IMR-90 (cell line): ENCODE measurements at regions not wholly inside any gene's neighbourhood (a gene's known extent, or its start where the extent isn't known, plus 50 kb on each side); places are given as distances from the start of the nearest gene placed in this dataset.

Experiments used
- ATAC-seq: fragments of 200-7000 bp; cut with Tn5 transposase; 2 replicates; pipeline ENCODE4 v1.9.1; 2020; ENCODE audit warnings: low read depth, mild to moderate bottlenecking, moderate library complexity
- BruUV-seq: library from RNA; stranded (reverse); fragments of 400-500 nt; replicated peaks from 2 replicates; lab custom pipeline; 2021; lab: Mats Ljungman, UMichigan
- CTCF ChIA-PET: fragments of 300-600 bp; formaldehyde crosslinking; extraction: SDS; loops from one replicate; lab custom pipeline; 2021; ENCODE audit warnings: antibody characterized with exemption; lab: Yijun Ruan, JAX
- POLR2A ChIA-PET: fragments of 300-600 bp; sonication (Branson Sonifier 250); formaldehyde crosslinking; loops from one replicate; lab custom pipeline; 2022; ENCODE audit warnings: antibody characterized with exemption; ENCODE audit not compliant: unreplicated experiment; lab: Charles Lee
- DNase-seq: peaks from one replicate; pipeline ENCODE4 v3.0.0; 2013
- H2AFZ ChIP-seq: replicated peaks from 2 replicates; pipeline ENCODE3; 2013; ENCODE audit warnings: low read length, mild to moderate bottlenecking; ENCODE audit not compliant: poor library complexity
- H2AK5ac ChIP-seq: 2 replicates; pipeline ENCODE4 v1.6.1; 2013; ENCODE audit warnings: low read depth, low read length, inconsistent platforms
- H2AK9ac ChIP-seq: replicated peaks from 2 replicates; pipeline ENCODE3; 2013; ENCODE audit warnings: mild to moderate bottlenecking, low read depth, low read length, moderate library complexity; ENCODE audit not compliant: poor library complexity
- H2BK120ac ChIP-seq: 2 replicates; pipeline ENCODE4 v1.6.1; 2013; ENCODE audit warnings: low read depth, low read length, inconsistent platforms
- H2BK15ac ChIP-seq: 3 replicates; pipeline ENCODE4 v1.6.1; 2013; ENCODE audit warnings: low read depth, low read length, inconsistent platforms
- H2BK20ac ChIP-seq: 2 replicates; pipeline ENCODE4 v1.6.1; 2013; ENCODE audit warnings: low read depth, mild to moderate bottlenecking, inconsistent platforms, low read length, moderate library complexity
- H2BK5ac ChIP-seq: 2 replicates; pipeline ENCODE4 v1.6.1; 2013; ENCODE audit warnings: mild to moderate bottlenecking, low read depth, low read length, inconsistent platforms; ENCODE audit not compliant: poor library complexity, severe bottlenecking
- H3K14ac ChIP-seq: replicated peaks from 2 replicates; pipeline ENCODE4 v1.6.1; 2013; ENCODE audit warnings: low read depth, low read length, inconsistent platforms
- H3K18ac ChIP-seq: 2 replicates; pipeline ENCODE4 v1.6.1; 2013; ENCODE audit warnings: low read depth, low read length, control low read depth
- H3K23ac ChIP-seq: 2 replicates; pipeline ENCODE4 v1.6.1; 2013; ENCODE audit warnings: low read depth, low read length, inconsistent platforms
- H3K27ac ChIP-seq: 2 replicates; pipeline ENCODE4 v1.5.1; 2013; ENCODE audit warnings: mild to moderate bottlenecking, control low read depth, low read length; ENCODE audit not compliant: insufficient read depth
- H3K27me3 ChIP-seq: 2 replicates; pipeline ENCODE4 v1.6.1; 2013; ENCODE audit warnings: low read length; ENCODE audit not compliant: control insufficient read depth, insufficient read depth
- H3K36me3 ChIP-seq: 2 replicates; pipeline ENCODE4 v1.6.1; 2013; ENCODE audit warnings: low read length, mixed read lengths; ENCODE audit not compliant: control insufficient read depth, insufficient read depth
- H3K4ac ChIP-seq: 2 replicates; pipeline ENCODE4 v1.6.1; 2013; ENCODE audit warnings: low read depth, low read length, inconsistent platforms
- H3K4me1 ChIP-seq: 2 replicates; pipeline ENCODE4 v1.6.1; 2013; ENCODE audit warnings: low read length, mixed read lengths; ENCODE audit not compliant: control insufficient read depth, insufficient read depth
- H3K4me2 ChIP-seq: 2 replicates; pipeline ENCODE4 v1.6.1; 2013; ENCODE audit warnings: low read depth, mild to moderate bottlenecking, control low read depth, low read length, moderate library complexity
- H3K4me3 ChIP-seq: 2 replicates; pipeline ENCODE4 v1.5.1; 2013; ENCODE audit warnings: low read depth, mild to moderate bottlenecking, control low read depth, low read length, moderate library complexity; ENCODE audit not compliant: insufficient read depth
- H3K56ac ChIP-seq: 2 replicates; pipeline ENCODE4 v1.6.1; 2013; ENCODE audit warnings: low read length, inconsistent platforms; ENCODE audit not compliant: insufficient read depth; ENCODE audit errors: extremely low read depth
- H3K79me1 ChIP-seq, 2 experiments: 2 replicates each; pipeline ENCODE4 v1.6.1; 2013; ENCODE audit warnings: low read length in 2 of 2, inconsistent platforms in 1 of 2, low read depth in 1 of 2
- H3K9ac ChIP-seq: 2 replicates; pipeline ENCODE4 v1.6.1; 2013; ENCODE audit warnings: low read depth, low read length, control low read depth
- H3K9me1 ChIP-seq: 2 replicates; pipeline ENCODE4 v1.6.1; 2013; ENCODE audit warnings: low read length, inconsistent platforms; ENCODE audit not compliant: insufficient read depth
- H3K9me3 ChIP-seq: 2 replicates; pipeline ENCODE4 v1.6.1; 2013; ENCODE audit warnings: low read length; ENCODE audit not compliant: control insufficient read depth, insufficient read depth
- H4K20me1 ChIP-seq: 2 replicates; pipeline ENCODE4 v1.6.1; 2013; ENCODE audit warnings: low read length, inconsistent platforms; ENCODE audit not compliant: insufficient read depth
- H4K5ac ChIP-seq: 2 replicates; pipeline ENCODE4 v1.6.1; 2013; ENCODE audit warnings: mild to moderate bottlenecking, low read depth, low read length, control low read depth
- H4K8ac ChIP-seq, 2 experiments: 2 replicates each; pipeline ENCODE4 v1.6.1; 2013; ENCODE audit warnings: low read depth in 2 of 2, low read length in 2 of 2, control low read depth in 1 of 2, inconsistent platforms in 1 of 2
- H4K91ac ChIP-seq: 2 replicates; pipeline ENCODE4 v1.6.1; 2013; ENCODE audit warnings: low read depth, low read length, inconsistent platforms; ENCODE audit not compliant: insufficient read depth
- BHLHE40 ChIP-seq: fragments of 150-350 bp; IDR thresholded peaks from 2 replicates; pipeline ENCODE4 v1.6.1; 2016; ENCODE audit warnings: mild to moderate bottlenecking, low read depth, low read length
- CEBPB ChIP-seq: IDR thresholded peaks from 2 replicates; pipeline ENCODE4 v1.6.1; 2012; ENCODE audit warnings: low read depth, low read length, improper control_type of control experiment
- FOS ChIP-seq: fragments of 150-350 bp; IDR thresholded peaks from 2 replicates; pipeline ENCODE4 v1.6.1; 2016; ENCODE audit warnings: low read depth, low read length
- RFX5 ChIP-seq: IDR thresholded peaks from 2 replicates; pipeline ENCODE4 v1.8.0; 2012; ENCODE audit warnings: low read depth, mild to moderate bottlenecking, low read length, moderate library complexity
- SMC3 ChIP-seq: fragments of 150-350 bp; IDR thresholded peaks from 2 replicates; pipeline ENCODE4 v1.6.1; 2016; ENCODE audit warnings: low read depth, mild to moderate bottlenecking, antibody characterized with exemption, low read length, moderate library complexity
- WGBS, 2 experiments: methylation state at CpG; one replicate each; pipeline versions ENCODE4 v1.1.5 to v1.1.7; 2013; ENCODE audit warnings: missing lambda C conversion rate in 2 of 2; ENCODE audit not compliant: insufficient read length in 1 of 2; ENCODE audit errors: extremely low coverage in 2 of 2; 5-methylcytosine and 5-hydroxymethylcytosine counted together
- dilution Hi-C: fragments of 300-500 bp; cut with HindIII; formaldehyde crosslinking; loops from one replicate; pipeline ENCODE4 v1.14.3; 2018; ENCODE audit warnings: low sequenced_read_pairs; ENCODE audit not compliant: unreplicated experiment
- in situ Hi-C: fragments of 300-500 bp; cut with MboI; formaldehyde crosslinking; loops from 3 replicates; pipeline ENCODE4 v1.14.3; 2019; ENCODE audit warnings: low sequenced_read_pairs, inconsistent platforms, mixed read lengths
- intact Hi-C: fragments of 100-400 bp; cut with micrococcal nuclease; formaldehyde crosslinking; loops from 2 replicates; pipeline ENCODE4 v1.10.0; 2022
- TF ChIP-seq, protein P1 (sequence below): fragments of 150-350 bp; IDR thresholded peaks from 2 replicates; pipeline ENCODE4 v1.6.1; 2016; ENCODE audit warnings: low read depth, mild to moderate bottlenecking, low read length, moderate library complexity, borderline replicate concordance

DNA sequence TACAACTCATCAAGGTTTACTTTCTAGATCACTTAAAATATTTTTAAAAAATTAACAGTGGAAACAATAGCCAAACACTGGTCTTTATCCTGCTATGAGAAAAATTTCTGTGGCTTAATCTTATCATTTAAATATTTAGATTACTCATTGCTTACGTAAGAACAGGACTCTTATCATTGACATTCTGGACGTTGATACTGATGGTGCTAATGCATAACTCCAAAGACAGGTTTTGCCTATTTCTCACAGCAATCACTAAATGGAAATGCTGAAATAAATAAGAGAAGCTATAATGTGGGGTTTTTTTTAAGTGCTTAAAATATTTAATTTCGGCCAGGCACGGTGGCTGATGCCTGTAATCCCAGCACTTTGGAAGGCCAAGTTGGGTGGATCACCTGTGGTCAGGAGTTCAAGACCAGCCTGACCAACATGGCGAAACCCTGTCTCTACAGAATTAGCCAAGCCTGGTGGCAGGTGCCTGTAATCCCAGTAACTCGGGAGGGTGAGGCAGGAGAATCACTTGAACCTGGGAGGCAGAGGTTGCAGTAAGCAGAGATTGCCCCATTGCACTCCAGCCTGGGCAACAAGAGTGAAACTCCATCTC, 195.0 kb downstream of the HGF start:
- Histone ChIP-seq H3K14ac (no peak overlapping the region), H4K91ac (peak overlapping the region; percentile 85), H3K79me1 (no peaks in the 10 kb centered on the region), H3K4me1 (peaks cover 10% of the 10 kb centered on the region), H3K4me3 (no peak overlapping the region), H3K4me2 (no peak overlapping the region), H2AK5ac (peak overlapping the region; percentile 81), H2AFZ (no peak overlapping the region), H3K4ac (peak overlapping the region; percentile 83), H3K9ac (no peak overlapping the region), H3K23ac (peak overlapping the region; percentile 68; the same call in 1 of the 2 replicates), H4K8ac (peak overlapping the region; percentile 86 to 89; a peak in 3 of 4 replicates), H3K27me3 (no peaks in the 10 kb centered on the region), H3K9me1 (no peaks in the 10 kb centered on the region), H2AK9ac (no peak overlapping the region), H3K18ac (peak overlapping the region; percentile 92), H4K20me1 (no peaks in the 10 kb centered on the region), H3K56ac (0 out of 2 replicates have a peak overlapping the region, but pooled peaks have one; percentile 39), H4K5ac (peak overlapping the region; percentile 95), H2BK20ac (peak overlapping the region; percentile 76), H3K9me3 (no peaks in the 10 kb centered on the region), H2BK120ac (peak overlapping the region; percentile 94), H3K27ac (peak overlapping the region; percentile 95), H3K36me3 (no peaks in the 10 kb centered on the region), H2BK15ac (no peak overlapping the region), H2BK5ac (peak overlapping the region; percentile 98)
- ChIA-PET CTCF (no interaction called here), POLR2A (no interaction called here)
- peak; percentile 94 for DNase-seq
- dilution Hi-C loops (no loop called here), intact Hi-C loops (no loop called here), in situ Hi-C loops (no loop called here)
- peak; percentile 34; the same call in 1 of the 2 replicates for TF ChIP-seq FOS
- TF ChIP-seq, protein P1, sequence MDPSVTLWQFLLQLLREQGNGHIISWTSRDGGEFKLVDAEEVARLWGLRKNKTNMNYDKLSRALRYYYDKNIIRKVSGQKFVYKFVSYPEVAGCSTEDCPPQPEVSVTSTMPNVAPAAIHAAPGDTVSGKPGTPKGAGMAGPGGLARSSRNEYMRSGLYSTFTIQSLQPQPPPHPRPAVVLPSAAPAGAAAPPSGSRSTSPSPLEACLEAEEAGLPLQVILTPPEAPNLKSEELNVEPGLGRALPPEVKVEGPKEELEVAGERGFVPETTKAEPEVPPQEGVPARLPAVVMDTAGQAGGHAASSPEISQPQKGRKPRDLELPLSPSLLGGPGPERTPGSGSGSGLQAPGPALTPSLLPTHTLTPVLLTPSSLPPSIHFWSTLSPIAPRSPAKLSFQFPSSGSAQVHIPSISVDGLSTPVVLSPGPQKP = no peak
- peak; percentile 66 for TF ChIP-seq CEBPB
- 0 out of 2 replicates have a peak, but pooled peaks have one; percentile 18 for TF ChIP-seq BHLHE40
- TF ChIP-seq RFX5 = no peak
- no peak for TF ChIP-seq SMC3
- WGBS, 2 experiments = 46% methylated on average over 2 of the region's 6 CpGs; no CpG with 5 or more reads in 1 of the 2 experiments
- peak; percentile 71 for ATAC-seq
- BruUV-seq = no TSS peak
